Inflammatory macrophage treated with lipopolysaccharide for 4 hours (primary cell): ENCODE measurements at regions not wholly inside any gene's neighbourhood (a gene's known extent, or its start where the extent isn't known, plus 50 kb on each side); places are given as distances from the start of the nearest gene placed in this dataset.
"Not testable (repeated sequence)": the region's sequence is repeated elsewhere in the genome, so short reads cannot be mapped to it uniquely, and the experiment has no call there.

ENCODE experiments used
- DNase-seq: peaks from one replicate; pipeline ENCODE4 v3.0.0-alpha.2; 2020

- DNase-seq = no peak
These were observed 169.7 kb downstream of the BUB3 start for GRCh38 chr10:123323884-123324283.

- no peak for DNase-seq
These were observed 171.5 kb downstream of the BUB3 start for GRCh38 chr10:123325663-123326190.

- DNase-seq = no peak
These were observed 172.5 kb downstream of the BUB3 start for GRCh38 chr10:123326674-123327073.

- DNase-seq = no peak
These were observed 173.2 kb downstream of the BUB3 start for GRCh38 chr10:123327450-123327849.

- DNase-seq = no peak
These were observed 173.7 kb downstream of the BUB3 start for GRCh38 chr10:123327896-123328295.

GRCh38 chr10:123331438-123331837 is 177.2 kb downstream of the BUB3 start:
- DNase-seq = no peak

- DNase-seq = no peak
These were observed 192.4 kb downstream of the BUB3 start for GRCh38 chr10:123346581-123346980.

GRCh38 chr10:123348691-123349572 is 194.7 kb downstream of the BUB3 start:
- DNase-seq = no peak

GRCh38 chr10:123351715-123352114 is 197.5 kb downstream of the BUB3 start:
- DNase-seq = no peak

- DNase-seq = no peak
These were observed 200.3 kb downstream of the BUB3 start for GRCh38 chr10:123354521-123354920.

GRCh38 chr10:123355748-123356481 is 201.7 kb downstream of the BUB3 start:
- DNase-seq = no peak

- DNase-seq = no peak
These were observed 202.6 kb downstream of the BUB3 start for GRCh38 chr10:123356799-123357198.

GRCh38 chr10:123357421-123357930 is 203.3 kb downstream of the BUB3 start:
- no peak for DNase-seq

- DNase-seq = no peak
These were observed 205.3 kb downstream of the BUB3 start for GRCh38 chr10:123359539-123359938.

- no peak for DNase-seq
These were observed 207.6 kb downstream of the BUB3 start for GRCh38 chr10:123361832-123362231.

GRCh38 chr10:123367195-123367594 is 213.0 kb downstream of the BUB3 start:
- DNase-seq = no peak

GRCh38 chr10:123371626-123372025 is 217.4 kb downstream of the BUB3 start:
- not testable (repeated sequence) for DNase-seq

GRCh38 chr10:123373591-123373990 is 219.4 kb downstream of the BUB3 start:
- DNase-seq = no peak

- no peak for DNase-seq
These were observed 220.9 kb downstream of the BUB3 start for GRCh38 chr10:123375097-123375496.

- no peak for DNase-seq
These were observed 221.5 kb downstream of the BUB3 start for GRCh38 chr10:123375738-123376137.

- DNase-seq = no peak
These were observed 223.7 kb downstream of the BUB3 start for GRCh38 chr10:123377883-123378282.

- no peak for DNase-seq
These were observed 224.1 kb downstream of the BUB3 start for GRCh38 chr10:123378302-123378701.

- no peak for DNase-seq
These were observed 225.0 kb downstream of the BUB3 start for GRCh38 chr10:123379156-123379555.
